ENCODE measurements at regions not wholly inside any gene's neighbourhood (a gene's known extent, or its start where the extent isn't known, plus 50 kb on each side); places are given as distances from the start of the nearest gene placed in this dataset.
"Not testable (repeated sequence)": the region's sequence is repeated elsewhere in the genome, so short reads cannot be mapped to it uniquely, and the experiment has no call there.

- TF ChIP-seq MAX (IDR thresholded peaks at IDR 0.05); HNRNPUL1 (IDR thresholded peaks at IDR 0.05; ENCODE audit: low read depth, low read length); CTCF (CRISPR knock-in tag; IDR thresholded peaks at IDR 0.05); ZNF253 (CRISPR knock-in tag; IDR thresholded peaks at IDR 0.05; ENCODE audit: borderline replicate concordance); UBTF (CRISPR knock-in tag; IDR thresholded peaks at IDR 0.05); POLR2AphosphoS5 (IDR thresholded peaks at IDR 0.05; ENCODE audit: low read depth, low read length); THAP7 (CRISPR knock-in tag; IDR thresholded peaks at IDR 0.05); ZNF121 (CRISPR knock-in tag; IDR thresholded peaks at IDR 0.05); TGIF2 (CRISPR knock-in tag; IDR thresholded peaks at IDR 0.05): not testable (repeated sequence)
Measured at GRCh38 chr15:99799182-99799853, 66.1 kb upstream of the LYSMD4 start.

All from HepG2 (cell line).